ENCODE measurements at regions not wholly inside any gene's neighbourhood (a gene's known extent, or its start where the extent isn't known, plus 50 kb on each side); places are given as distances from the start of the nearest gene placed in this dataset.

DNA sequence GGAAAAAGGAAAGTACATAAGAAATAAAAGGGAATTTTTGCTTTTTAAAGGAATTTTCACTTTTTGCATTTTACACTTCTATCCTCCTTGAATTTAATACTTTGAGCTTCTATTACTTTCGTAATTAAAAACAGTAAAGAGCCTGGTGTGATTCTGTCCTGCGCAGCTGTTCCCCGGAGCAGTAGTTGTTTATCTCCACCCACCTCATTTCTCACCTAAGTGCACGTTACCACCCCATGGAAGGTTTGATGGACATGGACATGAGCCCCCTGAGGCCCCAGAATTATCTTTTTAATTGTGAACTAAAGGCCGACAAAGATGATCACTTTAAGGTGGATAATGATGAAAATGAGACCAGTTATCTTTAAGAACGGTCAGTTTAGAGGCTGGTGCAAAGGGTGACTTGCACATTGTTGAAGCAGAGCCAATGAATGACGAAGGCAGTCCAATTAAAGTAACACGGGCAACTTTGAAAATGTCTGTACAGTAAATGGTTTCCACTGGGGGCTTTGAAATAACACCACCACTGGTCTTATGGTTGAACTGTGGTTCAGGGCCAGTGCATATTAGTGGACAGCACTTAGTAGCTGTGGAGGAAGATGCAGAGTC is 52.1 kb upstream of the TEX13D start:
- DNase-seq (ENCODE audit: low read depth in 2 of 3, low spot score in 1 of 3), result no peak

DNA sequence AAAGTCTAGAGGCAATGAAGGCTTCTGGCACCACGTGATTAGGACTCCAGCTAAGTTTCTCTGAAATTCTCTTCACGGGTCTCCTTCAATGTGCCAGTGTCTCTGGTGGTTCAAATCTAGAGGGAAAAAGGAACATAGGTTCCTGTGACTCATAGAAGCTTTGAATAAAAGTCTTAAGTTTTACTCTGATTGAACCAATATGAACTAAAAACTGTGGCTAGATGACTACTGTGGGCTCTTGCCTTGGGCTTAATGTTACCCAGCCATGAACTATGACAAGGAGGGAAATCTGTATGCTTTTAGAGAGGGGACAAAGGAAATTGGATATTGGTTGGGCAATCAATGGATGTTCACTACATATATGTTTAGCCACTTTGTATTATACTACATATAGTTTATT is 49.9 kb upstream of the TEX13D start:
- no peak for DNase-seq (ENCODE audit: low read depth in 2 of 3, low spot score in 1 of 3)
